Endodermal cell (in vitro differentiated cells): ENCODE measurements at regions not wholly inside any gene's neighbourhood (a gene's known extent, or its start where the extent isn't known, plus 50 kb on each side); places are given as distances from the start of the nearest gene placed in this dataset.

Experiments
- DNase-seq: peaks from one replicate; pipeline ENCODE4 v3.0.0-alpha.2; 2017
- H3K27ac ChIP-seq: 2 replicates; pipeline ENCODE4 v1.5.1; 2013; ENCODE audit warnings: mild to moderate bottlenecking, low read depth, low read length, moderate library complexity
- H3K27me3 ChIP-seq: 2 replicates; pipeline ENCODE4 v1.6.1; 2013; ENCODE audit warnings: mild to moderate bottlenecking, low read length, moderate library complexity; ENCODE audit not compliant: insufficient read depth, control insufficient read depth, poor library complexity, severe bottlenecking
- H3K36me3 ChIP-seq: 2 replicates; pipeline ENCODE4 v1.7.0; 2013; ENCODE audit warnings: mild to moderate bottlenecking, low read length, moderate library complexity; ENCODE audit not compliant: control insufficient read depth, insufficient read depth
- H3K4me1 ChIP-seq: one replicate; pipeline ENCODE4 v1.7.0; 2013; ENCODE audit warnings: low read length; ENCODE audit not compliant: control insufficient read depth, insufficient read depth
- H3K4me3 ChIP-seq: 2 replicates; pipeline ENCODE4 v1.5.1; 2013; ENCODE audit warnings: mild to moderate bottlenecking, low read length, moderate library complexity
- H3K9ac ChIP-seq: 2 replicates; pipeline ENCODE4 v1.6.1; 2013; ENCODE audit warnings: mild to moderate bottlenecking, low read length, moderate library complexity; ENCODE audit not compliant: poor library complexity, severe bottlenecking; ENCODE audit errors: extremely low read depth
- H3K9me3 ChIP-seq: 2 replicates; pipeline ENCODE4 v1.6.1; 2013; ENCODE audit warnings: mild to moderate bottlenecking, low read length, moderate library complexity; ENCODE audit not compliant: control insufficient read depth
- H3K27ac Mint-ChIP-seq: 2 replicates; pipeline ENCODE4 v1.8.0; 2020; ENCODE audit warnings: mixed read lengths
- H3K27me3 Mint-ChIP-seq: 2 replicates; pipeline ENCODE4 v1.8.0; 2021; ENCODE audit warnings: mild to moderate bottlenecking, mixed read lengths; ENCODE audit not compliant: insufficient read depth
- H3K36me3 Mint-ChIP-seq: 2 replicates; pipeline ENCODE4 v1.8.0; 2020; ENCODE audit warnings: low read depth, mixed read lengths
- H3K4me1 Mint-ChIP-seq: 2 replicates; pipeline ENCODE4 v1.8.0; 2020; ENCODE audit warnings: mixed read lengths
- H3K4me3 Mint-ChIP-seq: 2 replicates; pipeline ENCODE4 v1.8.0; 2020; ENCODE audit warnings: mild to moderate bottlenecking, moderate library complexity, mixed read lengths
- H3K9me3 Mint-ChIP-seq: 2 replicates; pipeline ENCODE4 v1.8.0; 2020; ENCODE audit warnings: mild to moderate bottlenecking, mixed read lengths
- WGBS, 2 experiments: methylation state at CpG; one replicate each; pipeline versions ENCODE4 v1.1.5 to v1.1.7; 2013; ENCODE audit warnings: missing lambda C conversion rate in 2 of 2, mixed read lengths in 1 of 2; ENCODE audit not compliant: insufficient coverage in 1 of 2, insufficient read length in 1 of 2; 5-methylcytosine and 5-hydroxymethylcytosine counted together
- TF ChIP-seq, protein P1 (sequence below): fragments of 200-600 bp; sonication (generic); conservative IDR thresholded peaks from 2 replicates; pipeline ENCODE4 v1.5.0; 2021; ENCODE audit warnings: antibody characterized with exemption, mild to moderate bottlenecking

DNA sequence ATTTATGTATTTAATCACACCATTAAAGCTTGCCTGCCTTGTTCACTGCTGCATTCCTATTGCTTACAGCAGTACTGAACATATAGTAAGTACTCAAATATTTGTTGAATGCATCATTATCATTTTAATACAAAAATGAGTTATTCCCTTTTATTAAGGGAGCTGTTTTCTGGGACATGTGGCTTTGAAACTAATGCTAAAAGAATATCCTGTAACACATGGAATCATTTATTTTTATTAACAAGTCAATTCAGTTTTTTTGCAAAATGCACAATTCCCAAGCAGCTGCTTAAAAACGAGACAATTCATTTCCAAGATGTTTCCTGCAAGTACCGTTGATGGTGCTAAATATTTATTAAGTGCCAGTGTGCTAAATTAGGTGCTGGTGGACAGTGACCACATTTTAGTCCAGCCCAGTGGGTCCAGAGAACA is 148.3 kb upstream of the NR3C1 start:
- 95% methylated on average over 2 of the region's 2 CpGs; no CpG with 5 or more reads in 1 of the 2 experiments for WGBS, 2 experiments
- TF ChIP-seq, protein P1, sequence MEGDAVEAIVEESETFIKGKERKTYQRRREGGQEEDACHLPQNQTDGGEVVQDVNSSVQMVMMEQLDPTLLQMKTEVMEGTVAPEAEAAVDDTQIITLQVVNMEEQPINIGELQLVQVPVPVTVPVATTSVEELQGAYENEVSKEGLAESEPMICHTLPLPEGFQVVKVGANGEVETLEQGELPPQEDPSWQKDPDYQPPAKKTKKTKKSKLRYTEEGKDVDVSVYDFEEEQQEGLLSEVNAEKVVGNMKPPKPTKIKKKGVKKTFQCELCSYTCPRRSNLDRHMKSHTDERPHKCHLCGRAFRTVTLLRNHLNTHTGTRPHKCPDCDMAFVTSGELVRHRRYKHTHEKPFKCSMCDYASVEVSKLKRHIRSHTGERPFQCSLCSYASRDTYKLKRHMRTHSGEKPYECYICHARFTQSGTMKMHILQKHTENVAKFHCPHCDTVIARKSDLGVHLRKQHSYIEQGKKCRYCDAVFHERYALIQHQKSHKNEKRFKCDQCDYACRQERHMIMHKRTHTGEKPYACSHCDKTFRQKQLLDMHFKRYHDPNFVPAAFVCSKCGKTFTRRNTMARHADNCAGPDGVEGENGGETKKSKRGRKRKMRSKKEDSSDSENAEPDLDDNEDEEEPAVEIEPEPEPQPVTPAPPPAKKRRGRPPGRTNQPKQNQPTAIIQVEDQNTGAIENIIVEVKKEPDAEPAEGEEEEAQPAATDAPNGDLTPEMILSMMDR, result no peak
- Mint-ChIP-seq H3K4me3 (no peak overlapping the region), H3K36me3 (no peaks in the 10 kb centered on the region), H3K4me1 (peaks cover 5% of the 10 kb centered on the region), H3K27ac (no peak overlapping the region), H3K9me3 (peaks cover 8% of the 10 kb centered on the region), H3K27me3 (no peaks in the 10 kb centered on the region)
- no peak for DNase-seq
- no peaks in the 10 kb centered on the region for H3K4me1 ChIP-seq
- H3K9me3 ChIP-seq, result no peaks in the 10 kb centered on the region
- H3K27ac ChIP-seq, result no peak overlapping the region
- H3K9ac ChIP-seq, result no peak overlapping the region
- H3K4me3 ChIP-seq, result no peak overlapping the region
- no peaks in the 10 kb centered on the region for H3K36me3 ChIP-seq
- H3K27me3 ChIP-seq, result no peaks in the 10 kb centered on the region

DNA sequence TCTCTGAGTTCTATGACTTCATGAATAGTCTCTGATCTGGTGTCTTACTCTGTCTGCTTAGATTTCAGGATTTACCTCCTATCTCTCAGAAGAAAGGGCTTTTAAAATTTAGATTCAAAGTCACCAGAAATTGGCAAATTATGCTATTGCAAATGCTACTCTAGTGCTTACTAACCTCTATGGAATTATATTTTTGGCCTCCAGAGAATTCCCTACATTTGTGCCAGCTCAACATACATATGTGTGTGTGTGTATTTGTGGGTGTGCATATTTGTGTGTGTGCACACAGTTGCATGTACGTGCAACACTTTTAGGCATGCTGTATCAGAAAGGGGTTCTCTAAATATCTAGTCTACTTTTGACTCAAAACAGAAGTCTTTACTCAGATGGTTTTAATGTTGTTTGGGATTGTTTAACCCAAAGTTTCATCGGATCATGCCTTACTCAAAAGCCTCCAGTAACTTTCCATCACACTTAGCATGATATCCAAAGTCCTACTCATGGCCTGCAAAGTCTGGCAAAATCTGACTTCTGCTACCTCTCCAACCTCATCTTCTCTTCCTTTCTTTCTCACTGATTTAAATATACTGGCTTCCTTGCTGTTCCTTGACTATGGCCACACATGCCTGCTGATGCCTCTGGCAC is 147.6 kb upstream of the NR3C1 start:
- Histone ChIP-seq H3K4me3 (no peak overlapping the region), H3K9ac (no peak overlapping the region), H3K9me3 (peaks cover 3% of the 10 kb centered on the region), H3K27ac (no peak overlapping the region), H3K27me3 (no peaks in the 10 kb centered on the region), H3K4me1 (no peaks in the 10 kb centered on the region), H3K36me3 (no peaks in the 10 kb centered on the region)
- Mint-ChIP-seq H3K4me3 (no peak overlapping the region), H3K27ac (no peak overlapping the region), H3K27me3 (no peaks in the 10 kb centered on the region), H3K36me3 (no peaks in the 10 kb centered on the region), H3K4me1 (peaks cover 5% of the 10 kb centered on the region), H3K9me3 (peaks cover 9% of the 10 kb centered on the region)
- TF ChIP-seq, protein P1, result no peak
- 92% methylated on average over 2 of the region's 2 CpGs; no CpG with 5 or more reads in 1 of the 2 experiments for WGBS, 2 experiments
- no peak for DNase-seq

DNA sequence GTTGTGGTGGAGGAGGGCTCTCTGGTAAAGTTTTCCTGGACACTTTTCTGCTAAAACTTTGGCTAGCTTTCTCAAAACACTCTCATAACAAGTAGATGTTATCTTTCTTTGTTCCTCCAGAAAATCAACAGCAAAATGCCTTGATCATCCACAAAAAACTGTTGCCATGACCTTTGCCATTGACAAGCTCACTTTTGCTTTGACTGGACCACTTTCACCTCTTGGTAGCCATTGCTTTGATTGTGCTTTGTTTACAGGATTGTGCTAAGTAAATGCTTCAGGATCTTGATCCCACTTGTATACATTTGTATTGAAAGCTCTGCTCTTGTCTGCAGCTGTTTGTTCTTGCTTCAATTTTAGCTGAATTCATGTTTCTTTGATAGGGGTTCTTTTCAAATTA is 143.9 kb upstream of the NR3C1 start:
- Mint-ChIP-seq H3K36me3 (no peaks in the 10 kb centered on the region), H3K4me3 (no peak overlapping the region), H3K4me1 (peaks cover 26% of the 10 kb centered on the region), H3K9me3 (peaks cover 16% of the 10 kb centered on the region), H3K27ac (no peak overlapping the region), H3K27me3 (no peaks in the 10 kb centered on the region)
- Histone ChIP-seq H3K4me1 (peaks cover 9% of the 10 kb centered on the region), H3K4me3 (no peak overlapping the region), H3K9ac (no peak overlapping the region), H3K36me3 (no peaks in the 10 kb centered on the region), H3K27me3 (no peaks in the 10 kb centered on the region), H3K27ac (no peak overlapping the region), H3K9me3 (peaks cover 3% of the 10 kb centered on the region)
- DNase-seq, result no peak
- TF ChIP-seq, protein P1, result no peak
